ENCODE measurements at regions not wholly inside any gene's neighbourhood (a gene's known extent, or its start where the extent isn't known, plus 50 kb on each side); places are given as distances from the start of the nearest gene placed in this dataset.

- Histone ChIP-seq H3K27me3 (ENCODE audit: insufficient read depth, low read length, poor library complexity) (no peaks in the 10 kb centered on the region), H3K36me3 (ENCODE audit: insufficient read depth, low read length) (no peaks in the 10 kb centered on the region), H3K9me3 (ENCODE audit: insufficient read depth, low read length, severe bottlenecking) (no peaks in the 10 kb centered on the region), H3K9ac (ENCODE audit: low read depth, low read length) (no peak overlapping the region), H3K4me2 (ENCODE audit: insufficient read depth, low read length) (0 out of 2 replicates have a peak overlapping the region, but pooled peaks have one; percentile 19), H3K27ac (ENCODE audit: low read length) (peak overlapping the region; percentile 65), H3K79me2 (ENCODE audit: insufficient read depth, low read length) (no peaks in the 10 kb centered on the region), H2AFZ (ENCODE audit: low read depth, low read length) (no peak overlapping the region), H3K4me3 (ENCODE audit: low read depth in 1 of 2, low read length in 2 of 2) (no peak overlapping the region), H3K4me1 (ENCODE audit: insufficient read depth, low read length) (peaks cover 25% of the 10 kb centered on the region), H4K20me1 (ENCODE audit: insufficient read depth, low read length) (no peaks in the 10 kb centered on the region)
- TF ChIP-seq CTCF (IDR thresholded peaks at IDR 0.05; ENCODE audit: borderline replicate concordance, extremely low read depth, low read length, poor library complexity, severe bottlenecking) (no peak), EZH2 (IDR thresholded peaks at IDR 0.05; ENCODE audit: borderline replicate concordance, low read depth, low read length, severe bottlenecking) (no peak)
- DNase-seq = no peak
- ATAC-seq (ENCODE audit: insufficient read depth, low read depth) = peak; percentile 76
Observed at GRCh38 chrX:74023203-74023602, 170.7 kb upstream of the XIST start.

GRCh38 chrX:74018253-74018652 is 165.7 kb upstream of the XIST start:
- ATAC-seq (ENCODE audit: insufficient read depth, low read depth) (no peak), DNase-seq (no peak)
- Histone ChIP-seq H3K4me3 (ENCODE audit: low read depth in 1 of 2, low read length in 2 of 2) (no peak overlapping the region), H3K4me2 (ENCODE audit: insufficient read depth, low read length) (no peak overlapping the region), H3K79me2 (ENCODE audit: insufficient read depth, low read length) (no peaks in the 10 kb centered on the region), H2AFZ (ENCODE audit: low read depth, low read length) (no peak overlapping the region), H3K27me3 (ENCODE audit: insufficient read depth, low read length, poor library complexity) (no peaks in the 10 kb centered on the region), H3K9me3 (ENCODE audit: insufficient read depth, low read length, severe bottlenecking) (no peaks in the 10 kb centered on the region), H4K20me1 (ENCODE audit: insufficient read depth, low read length) (no peaks in the 10 kb centered on the region), H3K36me3 (ENCODE audit: insufficient read depth, low read length) (no peaks in the 10 kb centered on the region), H3K4me1 (ENCODE audit: insufficient read depth, low read length) (peaks cover 20% of the 10 kb centered on the region), H3K9ac (ENCODE audit: low read depth, low read length) (no peak overlapping the region), H3K27ac (ENCODE audit: low read length) (no peak overlapping the region)
- TF ChIP-seq EZH2 (IDR thresholded peaks at IDR 0.05; ENCODE audit: borderline replicate concordance, low read depth, low read length, severe bottlenecking) = no peak
- no peak for TF ChIP-seq CTCF (IDR thresholded peaks at IDR 0.05; ENCODE audit: borderline replicate concordance, extremely low read depth, low read length, poor library complexity, severe bottlenecking)

GRCh38 chrX:74015379-74016019 is 163.0 kb upstream of the XIST start:
- H3K36me3 ChIP-seq (ENCODE audit: insufficient read depth, low read length) = no peaks in the 10 kb centered on the region
- ATAC-seq (ENCODE audit: insufficient read depth, low read depth) = peak; percentile 92
- no peak overlapping the region for H3K9ac ChIP-seq (ENCODE audit: low read depth, low read length)
- H3K4me1 ChIP-seq (ENCODE audit: insufficient read depth, low read length) = no peaks in the 10 kb centered on the region
- H2AFZ ChIP-seq (ENCODE audit: low read depth, low read length) = no peak overlapping the region
- no peak for TF ChIP-seq EZH2 (IDR thresholded peaks at IDR 0.05; ENCODE audit: borderline replicate concordance, low read depth, low read length, severe bottlenecking)
- peak; percentile 77 for TF ChIP-seq CTCF (IDR thresholded peaks at IDR 0.05; ENCODE audit: borderline replicate concordance, extremely low read depth, low read length, poor library complexity, severe bottlenecking)
- H3K4me2 ChIP-seq (ENCODE audit: insufficient read depth, low read length) = no peak overlapping the region
- H3K4me3 ChIP-seq (ENCODE audit: low read depth in 1 of 2, low read length in 2 of 2) = no peak overlapping the region
- no peaks in the 10 kb centered on the region for H3K79me2 ChIP-seq (ENCODE audit: insufficient read depth, low read length)
- H3K9me3 ChIP-seq (ENCODE audit: insufficient read depth, low read length, severe bottlenecking) = no peaks in the 10 kb centered on the region
- H4K20me1 ChIP-seq (ENCODE audit: insufficient read depth, low read length) = no peaks in the 10 kb centered on the region
- peak; percentile 61 for DNase-seq
- H3K27me3 ChIP-seq (ENCODE audit: insufficient read depth, low read length, poor library complexity) = no peaks in the 10 kb centered on the region
- no peak overlapping the region for H3K27ac ChIP-seq (ENCODE audit: low read length)
